GM18907 (cell line): ENCODE measurements at regions not wholly inside any gene's neighbourhood (a gene's known extent, or its start where the extent isn't known, plus 50 kb on each side); places are given as distances from the start of the nearest gene placed in this dataset.

Experiments
- ATAC-seq: cut with Tn5 transposase; IDR thresholded peaks from one replicate; pipeline ENCODE4 v1.9.1; 2021; ENCODE audit warnings: mild to moderate bottlenecking, moderate library complexity; ENCODE audit not compliant: unreplicated experiment

- ATAC-seq = no peak
Measured at GRCh38 chr5:175805256-175806011, 65.9 kb upstream of the CPLX2 start.

GRCh38 chr5:175808711-175809110, 62.7 kb upstream of the CPLX2 start:
- ATAC-seq = no peak

- ATAC-seq = no peak
Measured at GRCh38 chr5:175809531-175810121, 61.8 kb upstream of the CPLX2 start.

GRCh38 chr5:175810457-175810856, 60.9 kb upstream of the CPLX2 start:
- ATAC-seq = no peak

- ATAC-seq = no peak
Measured at GRCh38 chr5:175811589-175811988, 59.8 kb upstream of the CPLX2 start.

GRCh38 chr5:175813943-175814630, 57.3 kb upstream of the CPLX2 start:
- no peak for ATAC-seq

- ATAC-seq = no peak
Measured at GRCh38 chr5:175814691-175815090, 56.7 kb upstream of the CPLX2 start.

GRCh38 chr5:175815126-175815913, 56.1 kb upstream of the CPLX2 start:
- no peak for ATAC-seq

GRCh38 chr5:175816348-175816747, 55.0 kb upstream of the CPLX2 start:
- ATAC-seq = no peak

- no peak for ATAC-seq
Measured at GRCh38 chr5:175819090-175819425, 52.3 kb upstream of the CPLX2 start.

GRCh38 chr5:175820230-175820629, 51.1 kb upstream of the CPLX2 start:
- ATAC-seq = no peak
